ENCODE measurements at regions not wholly inside any gene's neighbourhood (a gene's known extent, or its start where the extent isn't known, plus 50 kb on each side); places are given as distances from the start of the nearest gene placed in this dataset.

GRCh38 chr2:195425328-195425727, 231.7 kb upstream of the SLC39A10 start:
- TF ChIP-seq CTCF (IDR thresholded peaks at IDR 0.05; ENCODE audit: low read length), result no peak
- TF ChIP-seq EZH2 (optimal IDR thresholded peaks at IDR 0.05; ENCODE audit: low read depth, low read length), result no peak
